H1 (cell line): ENCODE measurements at regions not wholly inside any gene's neighbourhood (a gene's known extent, or its start where the extent isn't known, plus 50 kb on each side); places are given as distances from the start of the nearest gene placed in this dataset.

Experiments
- CTCF ChIA-PET: fragments of 300-600 bp; sonication (Branson Sonifier 250); formaldehyde crosslinking; loops from one replicate; lab custom pipeline; 2021; ENCODE audit not compliant: partially characterized antibody; lab: Charles Lee
- POLR2A ChIA-PET: fragments of 300-600 bp; sonication (Branson Sonifier 250); formaldehyde crosslinking; loops from one replicate; lab custom pipeline; 2021; ENCODE audit warnings: inconsistent platforms; ENCODE audit not compliant: partially characterized antibody; lab: Charles Lee
- DNase-seq, 2 experiments: peaks; one replicate each; pipeline versions ENCODE4 v3.0.0 to v3.0.0-alpha.2; 2010 to 2022; ENCODE audit warnings: low spot score in 2 of 2, low read depth in 1 of 2, mixed read lengths in 1 of 2
- FAIRE-seq: peaks from 2 replicates; lab custom pipeline; 2011; peaks lifted over from hg19 to GRCh38; lab: Jason Lieb, UNC
- H2AFZ ChIP-seq: 2 replicates; pipeline ENCODE4 v1.8.1; 2012; ENCODE audit warnings: low read length, inconsistent platforms
- H2AK5ac ChIP-seq: 2 replicates; pipeline ENCODE4 v1.6.1; 2013; ENCODE audit warnings: low read depth, low read length
- H2BK120ac ChIP-seq: replicated peaks from 2 replicates; pipeline ENCODE3; 2013; ENCODE audit warnings: low read depth, low read length, inconsistent platforms
- H2BK12ac ChIP-seq: 2 replicates; pipeline ENCODE4 v1.6.1; 2013; ENCODE audit warnings: low read depth, low read length
- H2BK15ac ChIP-seq: 2 replicates; pipeline ENCODE4 v1.6.1; 2013; ENCODE audit warnings: low read length
- H2BK20ac ChIP-seq: 2 replicates; pipeline ENCODE4 v1.6.1; 2013; ENCODE audit warnings: low read length
- H2BK5ac ChIP-seq: 2 replicates; pipeline ENCODE4 v1.6.1; 2013; ENCODE audit warnings: low read depth, low read length
- H3K14ac ChIP-seq: 2 replicates; pipeline ENCODE4 v1.6.1; 2013; ENCODE audit warnings: inconsistent platforms; ENCODE audit not compliant: insufficient read length
- H3K18ac ChIP-seq: 2 replicates; pipeline ENCODE4 v1.6.1; 2013; ENCODE audit warnings: low read length; ENCODE audit errors: extremely low read depth
- H3K23ac ChIP-seq: 2 replicates; pipeline ENCODE4 v1.6.1; 2013; ENCODE audit warnings: inconsistent platforms; ENCODE audit not compliant: insufficient read length
- H3K23me2 ChIP-seq: 2 replicates; pipeline ENCODE4 v1.6.1; 2013; ENCODE audit warnings: low read depth, low read length
- H3K27ac ChIP-seq: 2 replicates; pipeline ENCODE4 v1.6.1; 2011; ENCODE audit warnings: low read depth, low read length, inconsistent platforms
- H3K27me3 ChIP-seq, 4 experiments: replicated peaks in 1 of 4; 1 replicate in 1 of 4; 2 replicates in 3 of 4; pipeline versions ENCODE4 v1.6.1 to v1.8.1; 2011 to 2013; ENCODE audit warnings: low read length in 3 of 4, mild to moderate bottlenecking in 3 of 4, inconsistent platforms in 2 of 4, mixed read lengths in 2 of 4, moderate library complexity in 1 of 4; ENCODE audit not compliant: control insufficient read depth in 3 of 4, insufficient read depth in 3 of 4; ENCODE audit errors: extremely low read depth in 1 of 4
- H3K36me3 ChIP-seq, 4 experiments: 2 replicates each; pipeline versions ENCODE4 v1.6.1 to v1.8.1; 2011 to 2013; ENCODE audit warnings: mild to moderate bottlenecking in 4 of 4, low read length in 3 of 4, moderate library complexity in 2 of 4, control low read depth in 1 of 4, inconsistent platforms in 1 of 4; ENCODE audit not compliant: insufficient read depth in 4 of 4, control insufficient read depth in 2 of 4
- H3K4ac ChIP-seq: replicated peaks from 2 replicates; pipeline ENCODE3; 2013; ENCODE audit warnings: low read length, low read depth, mixed read lengths, inconsistent platforms; ENCODE audit not compliant: insufficient read length
- H3K4me1 ChIP-seq, 4 experiments: replicated peaks in 1 of 4; 1 replicate in 1 of 4; 2 replicates in 3 of 4; pipeline versions ENCODE4 v1.6.1 to v1.8.1; 2011 to 2013; ENCODE audit warnings: low read length in 3 of 4, inconsistent platforms in 2 of 4, mixed read lengths in 1 of 4; ENCODE audit not compliant: insufficient read depth in 4 of 4, control insufficient read depth in 3 of 4
- H3K4me2 ChIP-seq, 2 experiments: 2 replicates each; pipeline versions ENCODE4 v1.6.1 to v1.8.1; 2011 to 2013; ENCODE audit warnings: low read depth in 2 of 2, low read length in 2 of 2, control low read depth in 1 of 2, inconsistent platforms in 1 of 2, mild to moderate bottlenecking in 1 of 2; ENCODE audit not compliant: insufficient read depth in 1 of 2
- H3K4me3 ChIP-seq, 4 experiments: fragments of 200-600, 300-600 bp in 1 of 4; sonication (generic), shearing (Covaris generic), sonication (Bioruptor Twin) in 1 of 4; 2 replicates each; pipeline versions ENCODE4 v1.5.1 to v1.8.1; 2011 to 2016; ENCODE audit warnings: low read length in 4 of 4, low read depth in 3 of 4, control low read depth in 2 of 4, inconsistent platforms in 2 of 4, mild to moderate bottlenecking in 2 of 4, mixed read lengths in 1 of 4, moderate library complexity in 1 of 4; ENCODE audit not compliant: insufficient read depth in 2 of 4; ENCODE audit errors: extremely low read depth in 1 of 4
- H3K56ac ChIP-seq: replicated peaks from 2 replicates; pipeline ENCODE3; 2013; ENCODE audit warnings: low read depth, mild to moderate bottlenecking, mixed read lengths, low read length, inconsistent platforms; ENCODE audit not compliant: insufficient read length
- H3K79me1 ChIP-seq: 2 replicates; pipeline ENCODE4 v1.6.1; 2013; ENCODE audit warnings: low read depth, low read length, control low read depth
- H3K79me2 ChIP-seq, 2 experiments: 2 replicates each; pipeline versions ENCODE4 v1.6.1 to v1.8.1; 2012 to 2013; ENCODE audit warnings: low read length in 2 of 2, mild to moderate bottlenecking in 2 of 2, inconsistent platforms in 1 of 2; ENCODE audit not compliant: insufficient read depth in 2 of 2, control insufficient read depth in 1 of 2
- H3K9ac ChIP-seq, 4 experiments: replicated peaks in 1 of 4; 1 replicate in 1 of 4; 2 replicates in 3 of 4; pipeline versions ENCODE4 v1.6.1 to v1.8.1; 2011 to 2013; ENCODE audit warnings: low read depth in 3 of 4, low read length in 3 of 4, control low read depth in 2 of 4, mild to moderate bottlenecking in 2 of 4, moderate library complexity in 2 of 4, inconsistent platforms in 1 of 4; ENCODE audit errors: extremely low read depth in 1 of 4
- H3K9me3 ChIP-seq, 2 experiments: 2 replicates each; pipeline versions ENCODE4 v1.6.1 to v1.8.1; 2012 to 2013; ENCODE audit warnings: mild to moderate bottlenecking in 2 of 2, moderate library complexity in 2 of 2, control low read depth in 1 of 2, inconsistent platforms in 1 of 2, low read depth in 1 of 2, low read length in 1 of 2, mixed read lengths in 1 of 2; ENCODE audit not compliant: insufficient read depth in 2 of 2
- H4K20me1 ChIP-seq, 2 experiments: replicated peaks in 1 of 2; 2 replicates each; pipeline versions ENCODE3 to v1.8.1; 2011 to 2013; ENCODE audit warnings: inconsistent platforms in 2 of 2, low read length in 2 of 2, mild to moderate bottlenecking in 1 of 2; ENCODE audit not compliant: insufficient read depth in 2 of 2, control insufficient read depth in 1 of 2
- H4K5ac ChIP-seq: 2 replicates; pipeline ENCODE4 v1.6.1; 2013; ENCODE audit warnings: low read length, low read depth, mixed read lengths, inconsistent platforms; ENCODE audit not compliant: insufficient read length
- H4K8ac ChIP-seq: 2 replicates; pipeline ENCODE4 v1.8.0; 2013; ENCODE audit warnings: mild to moderate bottlenecking, moderate library complexity, low read length, inconsistent platforms; ENCODE audit not compliant: insufficient read depth; ENCODE audit errors: extremely low read depth
- H4K91ac ChIP-seq: replicated peaks from 2 replicates; pipeline ENCODE3; 2013; ENCODE audit warnings: low read length, mixed read lengths, inconsistent platforms; ENCODE audit not compliant: insufficient read length
- BCL11A ChIP-seq, 2 experiments: IDR thresholded peaks; one replicate each; pipeline ENCODE4 v1.6.1; 2011; ENCODE audit warnings: low read depth in 2 of 2, low read length in 2 of 2, mild to moderate bottlenecking in 2 of 2
- CBX8 ChIP-seq: fragments of 300-800, 300-1000 bp; sonication (generic); IDR thresholded peaks from 2 replicates; pipeline ENCODE4 v1.7.1; 2016; ENCODE audit warnings: low read depth, low read length, borderline replicate concordance
- CHD1 ChIP-seq: IDR thresholded peaks from 2 replicates; pipeline ENCODE4 v1.6.1; 2012; ENCODE audit warnings: low read depth, low read length, improper control_type of control experiment
- CTBP2 ChIP-seq: IDR thresholded peaks from 2 replicates; pipeline ENCODE4 v1.7.0; 2011; ENCODE audit warnings: borderline replicate concordance, mild to moderate bottlenecking, moderate library complexity, mixed read lengths, low read length; ENCODE audit not compliant: insufficient read depth, insufficient read length
- FOSL1 ChIP-seq: IDR thresholded peaks from 2 replicates; pipeline ENCODE4 v1.6.1; 2011; ENCODE audit warnings: mild to moderate bottlenecking, low read depth, low read length, moderate library complexity; ENCODE audit not compliant: insufficient read depth
- HDAC6 ChIP-seq: IDR thresholded peaks from one replicate; pipeline ENCODE4 v1.7.1; 2012; ENCODE audit warnings: low read depth, mild to moderate bottlenecking, inconsistent platforms, low read length, moderate library complexity
- JUND ChIP-seq: IDR thresholded peaks from 2 replicates; pipeline ENCODE4 v1.6.1; 2011; ENCODE audit warnings: mild to moderate bottlenecking, improper control_type of control experiment, low read length
- NRF1 ChIP-seq: IDR thresholded peaks from 2 replicates; pipeline ENCODE4 v1.6.1; 2011; ENCODE audit warnings: mild to moderate bottlenecking, low read depth, low read length, improper control_type of control experiment
- RAD21 ChIP-seq, 2 experiments: IDR thresholded peaks in 1 of 2; conservative IDR thresholded peaks in 1 of 2; 2 replicates each; pipeline ENCODE4 v1.6.1; 2011; ENCODE audit warnings: low read depth in 2 of 2, low read length in 2 of 2, improper control_type of control experiment in 1 of 2, inconsistent platforms in 1 of 2, mild to moderate bottlenecking in 1 of 2, moderate library complexity in 1 of 2
- RNF2 ChIP-seq: fragments of 200-900, 300-1000 bp; sonication (generic); IDR thresholded peaks from 2 replicates; pipeline ENCODE4 v1.7.1; 2016; ENCODE audit warnings: borderline replicate concordance, low read depth, mild to moderate bottlenecking, antibody characterized with exemption, low read length; ENCODE audit not compliant: poor library complexity, severe bottlenecking; ENCODE audit errors: missing control alignments
- SP2 ChIP-seq: IDR thresholded peaks from 2 replicates; pipeline ENCODE4 v1.6.1; 2012; ENCODE audit warnings: mild to moderate bottlenecking, low read length, inconsistent platforms
- TAF1 ChIP-seq: IDR thresholded peaks from 2 replicates; pipeline ENCODE4 v1.6.1; 2011; ENCODE audit warnings: mild to moderate bottlenecking, low read depth, low read length
- TBP ChIP-seq: IDR thresholded peaks from 2 replicates; pipeline ENCODE4 v1.6.1; 2011; ENCODE audit warnings: low read depth, low read length, improper control_type of control experiment
- YY1 ChIP-seq: IDR thresholded peaks from 2 replicates; pipeline ENCODE4 v1.6.1; 2011; ENCODE audit warnings: low read depth, mild to moderate bottlenecking, low read length
- WGBS, 2 experiments: shearing (Covaris generic) in 1 of 2; methylation state at CpG; one replicate each; pipeline versions ENCODE4 v1.1.6 to v1.1.7; 2013 to 2015; ENCODE audit warnings: low lambda C conversion rate in 2 of 2, mixed read lengths in 2 of 2, inconsistent platforms in 1 of 2, low coverage in 1 of 2, missing lambda C conversion rate in 1 of 2; ENCODE audit not compliant: insufficient replicate concordance in 2 of 2, insufficient coverage in 1 of 2, insufficient read length in 1 of 2; ENCODE audit errors: extremely low coverage in 1 of 2, missing lambda C conversion rate in 1 of 2; 5-methylcytosine and 5-hydroxymethylcytosine counted together

DNA sequence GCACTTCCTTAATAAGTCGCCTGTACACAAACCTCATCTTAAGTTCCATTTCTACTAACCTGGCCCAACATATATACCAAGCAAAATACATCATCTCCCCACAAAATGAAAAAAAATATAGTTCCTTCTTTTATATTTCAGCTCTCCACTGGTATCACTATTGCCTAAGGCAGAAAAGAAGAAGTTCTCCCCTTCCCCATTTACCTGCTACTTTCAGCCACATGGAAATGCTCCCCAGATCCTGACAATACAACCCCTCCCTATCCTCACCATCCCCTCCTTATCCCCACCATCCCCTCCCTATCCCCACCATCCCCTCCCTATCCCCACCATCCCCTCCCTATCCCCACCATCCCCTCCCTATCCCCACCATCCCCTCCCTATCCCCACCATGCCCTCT lies 175.7 kb downstream of the LINC00237 start:
- H3K56ac ChIP-seq: no peak overlapping the region
- H2BK15ac ChIP-seq: no peak overlapping the region
- no peak overlapping the region for H3K4me2 ChIP-seq
- H3K4ac ChIP-seq: no peak overlapping the region
- no peak overlapping the region for H2BK120ac ChIP-seq
- no peaks in the 10 kb centered on the region for H3K36me3 ChIP-seq
- H3K14ac ChIP-seq: no peak overlapping the region
- POLR2A ChIA-PET: no interaction called here
- no peaks in the 10 kb centered on the region for H3K79me2 ChIP-seq
- FAIRE-seq: no peak
- no peaks in the 10 kb centered on the region for H3K9me3 ChIP-seq
- no peak overlapping the region for H3K9ac ChIP-seq
- peaks cover 0 to 2% (median 1%) of the 10 kb centered on the region in 4 experiments; a peak in 2 of 7 replicates for H3K4me1 ChIP-seq
- H2BK20ac ChIP-seq: no peak overlapping the region
- no peak overlapping the region for H3K27ac ChIP-seq
- H4K20me1 ChIP-seq: no peaks in the 10 kb centered on the region
- DNase-seq: no peak
- no peak overlapping the region for H3K4me3 ChIP-seq
- H4K8ac ChIP-seq: no peak overlapping the region
- no peak overlapping the region for H3K23ac ChIP-seq
- no peak overlapping the region for H3K18ac ChIP-seq
- H3K23me2 ChIP-seq: no peaks in the 10 kb centered on the region; the same call in 1 of the 2 replicates
- H2AK5ac ChIP-seq: no peak overlapping the region
- no peak overlapping the region for H4K91ac ChIP-seq
- H2AFZ ChIP-seq: no peak overlapping the region
- 94% methylated on average over 1 of the region's 1 CpG; no CpG with 5 or more reads in 1 of the 2 experiments for WGBS, 2 experiments
- no peak overlapping the region for H2BK12ac ChIP-seq
- no peaks in the 10 kb centered on the region for H3K27me3 ChIP-seq
- CTCF ChIA-PET: no interaction called here
- no peak overlapping the region for H4K5ac ChIP-seq
- H2BK5ac ChIP-seq: no peak overlapping the region
- no peaks in the 10 kb centered on the region for H3K79me1 ChIP-seq
- TF ChIP-seq TAF1: no peak
- TF ChIP-seq CHD1: no peak
- no peak for TF ChIP-seq CTBP2
- no peak for TF ChIP-seq FOSL1
- TF ChIP-seq RNF2: no peak
- no peak for TF ChIP-seq HDAC6
- TF ChIP-seq JUND: no peak
- TF ChIP-seq YY1: no peak
- TF ChIP-seq TBP: no peak
- TF ChIP-seq BCL11A (IDR thresholded peaks at IDR 0.05; ENCODE audit: low read depth in 2 of 2, low read length in 2 of 2): no peak
- TF ChIP-seq SP2: no peak
- no peak for TF ChIP-seq CBX8
- TF ChIP-seq NRF1: no peak
- TF ChIP-seq RAD21 (IDR thresholded peaks at IDR 0.05 in 1 of 2, conservative IDR thresholded peaks at IDR 0.05 in 1 of 2; ENCODE audit: low read depth in 2 of 2, low read length in 2 of 2): no peak
